NT2/D1 (cell line): ENCODE measurements at regions not wholly inside any gene's neighbourhood (a gene's known extent, or its start where the extent isn't known, plus 50 kb on each side); places are given as distances from the start of the nearest gene placed in this dataset.

ENCODE experiments used
- DNase-seq: peaks from one replicate; pipeline ENCODE4 v3.0.0-alpha.2; 2011; ENCODE audit warnings: low read depth, low spot score
- H3K27me3 ChIP-seq: 2 replicates; pipeline ENCODE4 v1.6.0; 2011; ENCODE audit warnings: mild to moderate bottlenecking; ENCODE audit not compliant: insufficient read length, insufficient read depth
- H3K36me3 ChIP-seq: 2 replicates; pipeline ENCODE4 v1.6.1; 2011; ENCODE audit warnings: mild to moderate bottlenecking, low read length, mixed read lengths; ENCODE audit not compliant: insufficient read depth, insufficient read length
- H3K4me1 ChIP-seq: 2 replicates; pipeline ENCODE4 v1.5.1; 2011; ENCODE audit not compliant: insufficient read depth, insufficient read length
- H3K4me3 ChIP-seq: 2 replicates; pipeline ENCODE4 v1.5.1; 2011; ENCODE audit warnings: low read depth; ENCODE audit not compliant: insufficient read length
- H3K9ac ChIP-seq: 2 replicates; pipeline ENCODE4 v1.6.0; 2011; ENCODE audit warnings: low read depth; ENCODE audit not compliant: insufficient read length
- H3K9me3 ChIP-seq: 2 replicates; pipeline ENCODE4 v1.5.1; 2011; ENCODE audit warnings: mild to moderate bottlenecking, low read length; ENCODE audit not compliant: insufficient read depth
- SUZ12 ChIP-seq: IDR thresholded peaks from 2 replicates; pipeline ENCODE4 v1.6.1; 2011; ENCODE audit not compliant: insufficient read length, insufficient read depth; ENCODE audit errors: extremely low read depth
- YY1 ChIP-seq: IDR thresholded peaks from 2 replicates; pipeline ENCODE4 v1.6.1; 2011; ENCODE audit not compliant: insufficient read length, insufficient read depth
- ZNF274 ChIP-seq: IDR thresholded peaks from 2 replicates; pipeline ENCODE4 v1.6.1; 2011; ENCODE audit warnings: mild to moderate bottlenecking, low read depth, low read length

GRCh38 chr2:64217198-64217869 is 73.1 kb upstream of the PELI1 start:
- no peak overlapping the region for H3K4me3 ChIP-seq
- no peaks in the 10 kb centered on the region for H3K9me3 ChIP-seq
- no peaks in the 10 kb centered on the region for H3K4me1 ChIP-seq
- no peaks in the 10 kb centered on the region for H3K36me3 ChIP-seq
- no peaks in the 10 kb centered on the region for H3K27me3 ChIP-seq
- TF ChIP-seq SUZ12 (no peak), YY1 (no peak), ZNF274 (no peak)
- no peak for DNase-seq
- H3K9ac ChIP-seq = no peak overlapping the region

GRCh38 chr2:64218137-64218802 is 74.0 kb upstream of the PELI1 start:
- H3K4me1 ChIP-seq = no peaks in the 10 kb centered on the region
- H3K4me3 ChIP-seq = no peak overlapping the region
- DNase-seq = no peak
- TF ChIP-seq YY1 (no peak), SUZ12 (no peak), ZNF274 (no peak)
- no peaks in the 10 kb centered on the region for H3K9me3 ChIP-seq
- H3K9ac ChIP-seq = no peak overlapping the region
- H3K36me3 ChIP-seq = no peaks in the 10 kb centered on the region
- no peaks in the 10 kb centered on the region for H3K27me3 ChIP-seq

GRCh38 chr2:64219149-64219548 is 74.9 kb upstream of the PELI1 start:
- Histone ChIP-seq H3K9me3 (no peaks in the 10 kb centered on the region), H3K4me3 (no peak overlapping the region), H3K4me1 (no peaks in the 10 kb centered on the region), H3K9ac (no peak overlapping the region), H3K36me3 (no peaks in the 10 kb centered on the region), H3K27me3 (no peaks in the 10 kb centered on the region)
- no peak for DNase-seq
- TF ChIP-seq SUZ12 (no peak), ZNF274 (no peak), YY1 (no peak)

GRCh38 chr2:64220265-64220664 is 76.0 kb upstream of the PELI1 start:
- H3K4me1 ChIP-seq = no peaks in the 10 kb centered on the region
- no peak overlapping the region for H3K4me3 ChIP-seq
- no peak for DNase-seq
- no peak overlapping the region for H3K9ac ChIP-seq
- no peaks in the 10 kb centered on the region for H3K9me3 ChIP-seq
- no peak for TF ChIP-seq SUZ12
- no peak for TF ChIP-seq ZNF274
- no peak for TF ChIP-seq YY1
- H3K27me3 ChIP-seq = no peaks in the 10 kb centered on the region
- no peaks in the 10 kb centered on the region for H3K36me3 ChIP-seq

- TF ChIP-seq ZNF274 (no peak), YY1 (no peak), SUZ12 (no peak)
- H3K27me3 ChIP-seq = no peaks in the 10 kb centered on the region
- H3K4me1 ChIP-seq = no peaks in the 10 kb centered on the region
- no peaks in the 10 kb centered on the region for H3K36me3 ChIP-seq
- H3K9ac ChIP-seq = no peak overlapping the region
- H3K9me3 ChIP-seq = no peaks in the 10 kb centered on the region
- no peak for DNase-seq
- H3K4me3 ChIP-seq = no peak overlapping the region
Observed at GRCh38 chr2:64220894-64221617, 76.8 kb upstream of the PELI1 start.

GRCh38 chr2:64221935-64222334 is 77.7 kb upstream of the PELI1 start:
- DNase-seq = no peak
- Histone ChIP-seq H3K4me1 (no peaks in the 10 kb centered on the region), H3K9ac (no peak overlapping the region), H3K9me3 (no peaks in the 10 kb centered on the region), H3K27me3 (no peaks in the 10 kb centered on the region), H3K4me3 (no peak overlapping the region), H3K36me3 (no peaks in the 10 kb centered on the region)
- TF ChIP-seq SUZ12 (no peak), YY1 (no peak), ZNF274 (no peak)

- H3K9me3 ChIP-seq = no peaks in the 10 kb centered on the region
- H3K4me1 ChIP-seq = no peaks in the 10 kb centered on the region
- no peak for DNase-seq
- no peaks in the 10 kb centered on the region for H3K36me3 ChIP-seq
- H3K27me3 ChIP-seq = no peaks in the 10 kb centered on the region
- no peak overlapping the region for H3K4me3 ChIP-seq
- H3K9ac ChIP-seq = no peak overlapping the region
- TF ChIP-seq YY1 (no peak), ZNF274 (no peak), SUZ12 (no peak)
Observed at GRCh38 chr2:64222351-64222750, 78.1 kb upstream of the PELI1 start.
